ENCODE measurements at regions not wholly inside any gene's neighbourhood (a gene's known extent, or its start where the extent isn't known, plus 50 kb on each side); places are given as distances from the start of the nearest gene placed in this dataset.

- Histone ChIP-seq H2BK15ac (ENCODE audit: low read depth, low read length) (no peak overlapping the region), H3K23me2 (ENCODE audit: insufficient read length, low read depth, low read length, poor library complexity, severe bottlenecking) (no peaks in the 10 kb centered on the region), H3K27me3 (ENCODE audit: insufficient read depth, low read length) (no peaks in the 10 kb centered on the region), H3K27ac (ENCODE audit: insufficient read length, low read depth, low read length) (no peak overlapping the region), H4K91ac (ENCODE audit: insufficient read length, low read depth, low read length) (no peak overlapping the region), H3K4ac (ENCODE audit: low read depth, low read length) (no peak overlapping the region), H4K5ac (ENCODE audit: insufficient read length, low read depth, low read length) (no peak overlapping the region), H2AK5ac (ENCODE audit: insufficient read length, low read length) (no peak overlapping the region), H3K9me3 (ENCODE audit: control insufficient read depth, low read depth, low read length) (no peaks in the 10 kb centered on the region), H2AFZ (ENCODE audit: low read length) (no peak overlapping the region), H3K4me2 (ENCODE audit: insufficient read depth, insufficient read length, low read length) (no peak overlapping the region), H2BK120ac (ENCODE audit: low read depth, low read length, poor library complexity, severe bottlenecking) (no peak overlapping the region), H2BK5ac (ENCODE audit: insufficient read length, low read length) (no peak overlapping the region), H3K79me2 (ENCODE audit: insufficient read depth, low read length) (no peaks in the 10 kb centered on the region), H3K9ac (ENCODE audit: extremely low read depth, insufficient read length, low read length) (no peak overlapping the region), H3K4me1 (ENCODE audit: insufficient read depth, low read length) (no peaks in the 10 kb centered on the region), H3K18ac (ENCODE audit: insufficient read length, low read depth, low read length) (no peak overlapping the region), H3K56ac (ENCODE audit: insufficient read length, low read depth, low read length) (no peak overlapping the region), H4K8ac (replicated peaks; ENCODE audit: insufficient read length, low read depth, low read length) (no peak overlapping the region), H3K79me1 (ENCODE audit: insufficient read depth, low read depth, low read length, poor library complexity, severe bottlenecking) (no peaks in the 10 kb centered on the region), H3K14ac (ENCODE audit: insufficient read depth, low read length) (no peak overlapping the region), H4K20me1 (ENCODE audit: control insufficient read depth, insufficient read depth, insufficient read length) (peaks cover 2% of the 10 kb centered on the region), H3K23ac (ENCODE audit: insufficient read length, low read depth, low read length) (no peak overlapping the region), H3T11ph (ENCODE audit: low read length) (no peak overlapping the region), H2BK12ac (ENCODE audit: insufficient read length, low read depth, low read length) (no peak overlapping the region), H2BK20ac (ENCODE audit: low read depth, low read length, poor library complexity, severe bottlenecking) (no peak overlapping the region)
- H3K9me3 Mint-ChIP-seq, result no peaks in the 10 kb centered on the region
- no peak for DNase-seq
- H3K27ac Mint-ChIP-seq, result no peak overlapping the region
- H3K4me3 Mint-ChIP-seq, result no peak overlapping the region
- no peaks in the 10 kb centered on the region for H3K27me3 Mint-ChIP-seq (ENCODE audit: low read depth)
- WGBS (ENCODE audit: extremely low coverage, insufficient read length, low lambda C conversion rate), result no CpG with 5 or more reads among the region's 1 CpG
- no peak for TF ChIP-seq CTCF (conservative IDR thresholded peaks at IDR 0.05)
- peaks cover 0 to 3% (median 0%) of the 10 kb centered on the region in 3 experiments; a peak in 2 of 7 replicates for H3K36me3 Mint-ChIP-seq (ENCODE audit: insufficient read depth in 1 of 3, low read depth in 3 of 3)
- peaks cover 2 to 4% of the 10 kb centered on the region in 2 experiments for H3K4me1 Mint-ChIP-seq
Measured at GRCh38 chr18:64618390-64618789, 469.5 kb upstream of the LINC00305 start.
